ENCODE measurements at regions not wholly inside any gene's neighbourhood (a gene's known extent, or its start where the extent isn't known, plus 50 kb on each side); places are given as distances from the start of the nearest gene placed in this dataset.

GRCh38 chr5:175070283-175070682 is 345.9 kb downstream of the MSX2 start:
- TF ChIP-seq EZH2 (IDR thresholded peaks at IDR 0.05; ENCODE audit: insufficient read depth, poor library complexity, severe bottlenecking) (no peak), EZH2phosphoT487 (IDR thresholded peaks at IDR 0.05; ENCODE audit: insufficient read depth, low read depth) (no peak)
